Stimulated activated naive CD8-positive, alpha-beta T cell treated with anti-CD3 and anti-CD28 coated beads, Interleukin-15, Interleukin-2, amounts not matched to agents 100 U/mL and 50 U/mL, for 24 hours (primary cell): ENCODE measurements at regions not wholly inside any gene's neighbourhood (a gene's known extent, or its start where the extent isn't known, plus 50 kb on each side); places are given as distances from the start of the nearest gene placed in this dataset.
A peak's percentile ranks its signal among the peaks of the same experiment; 100 is the strongest.
"Not testable (repeated sequence)": the region's sequence is repeated elsewhere in the genome, so short reads cannot be mapped to it uniquely, and the experiment has no call there.

Experiments
- ATAC-seq: fragments of 150-1000 bp; cut with Tn5 transposase; one replicate; pipeline ENCODE4 v1.10.0; 2021
- DNase-seq: peaks from one replicate; pipeline ENCODE4 v3.0.0; 2021

DNA sequence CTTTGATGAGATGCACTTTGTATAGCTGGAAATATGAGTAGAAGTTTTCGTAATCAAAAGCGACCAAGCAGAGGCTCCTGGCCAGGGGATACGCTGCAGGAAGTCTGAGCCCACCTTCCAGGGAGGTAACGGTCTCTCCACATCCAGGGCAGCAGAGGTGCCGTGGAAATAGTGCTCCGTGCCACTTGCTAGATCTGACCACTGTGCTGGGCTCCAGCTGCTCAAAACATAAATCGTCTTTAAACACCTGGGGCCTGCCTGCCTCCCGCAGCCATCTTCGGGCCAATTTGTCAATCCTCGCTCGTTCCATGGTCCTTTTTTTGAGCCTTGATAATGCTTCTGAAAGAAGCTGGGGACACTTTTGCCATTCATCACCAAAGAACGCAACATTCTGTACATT is 445.0 kb downstream of the ZNF536 start:
- no peak for ATAC-seq
- no peak for DNase-seq

DNA sequence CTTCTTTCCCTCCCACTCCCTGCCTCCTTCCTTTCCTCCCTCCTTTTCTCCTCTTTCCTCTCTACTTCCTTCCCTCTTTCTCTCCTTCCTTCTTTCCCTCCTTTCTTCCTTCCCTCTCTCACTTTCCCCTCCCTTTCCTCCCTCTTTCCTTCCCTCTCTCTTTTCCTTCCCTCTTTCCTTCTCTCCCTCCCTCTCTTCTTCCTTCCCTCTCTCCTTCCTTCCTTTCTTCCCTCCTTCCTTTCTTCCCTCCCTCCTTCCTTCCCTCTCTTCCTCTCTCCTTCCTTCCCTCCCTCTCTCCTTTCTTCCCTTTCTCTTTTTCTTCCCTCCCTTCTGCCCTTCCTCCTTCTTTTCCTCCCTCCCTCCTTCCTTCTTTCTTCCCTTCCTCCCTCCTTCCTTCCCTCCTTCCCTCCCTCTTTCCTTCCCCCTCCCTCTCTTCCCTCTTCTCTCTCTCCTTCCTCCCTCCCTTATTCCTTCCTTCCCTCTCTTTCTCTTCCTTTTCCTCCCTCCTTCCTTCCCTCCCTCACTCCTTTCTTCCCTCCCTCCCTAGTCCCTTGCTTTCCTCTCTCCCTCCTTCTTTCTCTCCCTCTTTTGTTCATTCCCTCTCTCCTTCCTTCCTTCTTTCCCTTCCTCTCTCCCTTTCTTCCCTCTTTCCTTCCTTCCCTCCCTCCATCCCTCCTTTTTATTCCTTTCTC is 443.9 kb downstream of the ZNF536 start:
- ATAC-seq = no peak

DNA sequence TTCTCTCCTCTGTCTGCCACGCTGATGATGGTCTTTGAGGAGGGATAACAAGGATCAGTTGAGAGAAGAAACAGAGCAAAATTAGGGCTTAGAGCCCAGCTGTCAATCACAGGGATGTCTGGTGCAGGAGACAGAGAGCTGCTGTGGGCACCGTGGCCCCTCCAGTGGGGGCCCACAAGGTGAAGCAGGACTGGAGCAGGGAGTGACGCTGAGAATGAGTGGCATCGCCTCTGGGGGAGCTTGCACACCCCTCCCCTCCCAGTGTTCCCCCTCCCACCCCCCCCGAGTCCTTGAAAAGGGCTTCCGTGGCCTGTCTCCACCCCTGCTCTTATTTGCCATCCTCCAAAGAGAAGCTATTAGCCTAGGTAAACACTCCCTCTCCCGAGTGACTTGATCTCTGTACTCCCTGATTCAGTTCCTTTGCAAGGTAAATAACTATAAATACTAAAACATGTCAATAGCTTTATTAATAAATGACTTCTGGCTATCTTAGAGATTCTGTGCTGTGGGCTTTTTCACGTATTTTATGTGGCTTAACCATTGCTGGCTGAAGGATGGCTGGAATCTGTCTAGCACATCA is 440.0 kb downstream of the ZNF536 start:
- DNase-seq = no peak
- ATAC-seq = no peak

More for the DNA sequence above, 443.9 kb downstream of the ZNF536 start:
- DNase-seq = no peak

GRCh38 chr19:30811397-30812098 is 439.4 kb downstream of the ZNF536 start:
- ATAC-seq (no peak), DNase-seq (no peak)

DNA sequence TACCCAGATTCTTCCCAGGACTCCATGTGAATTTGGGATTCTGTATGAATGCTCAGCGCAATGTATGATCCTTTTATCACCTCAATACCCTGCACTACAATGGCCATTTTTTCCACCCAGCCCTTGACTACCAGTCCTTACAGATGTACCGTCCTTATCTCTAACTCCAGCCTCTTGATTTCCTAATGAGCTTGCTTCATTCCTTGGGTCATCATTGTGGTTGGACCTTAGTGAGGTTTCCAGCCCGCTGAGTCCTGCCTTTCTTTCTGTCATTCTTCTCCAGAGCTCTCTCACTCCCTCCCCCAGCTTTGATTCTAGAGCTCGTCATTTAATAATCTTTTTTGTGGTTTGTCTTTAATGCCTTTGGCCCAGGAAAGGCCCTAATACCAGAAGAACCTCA is 438.5 kb downstream of the ZNF536 start:
- no peak for DNase-seq
- ATAC-seq = no peak

GRCh38 chr19:30807278-30807677 is 435.1 kb downstream of the ZNF536 start:
- no peak for ATAC-seq

GRCh38 chr19:30806311-30806710 is 434.1 kb downstream of the ZNF536 start:
- ATAC-seq (no peak), DNase-seq (no peak)

More at GRCh38 chr19:30807278-30807677, 435.1 kb downstream of the ZNF536 start:
- no peak for DNase-seq

DNA sequence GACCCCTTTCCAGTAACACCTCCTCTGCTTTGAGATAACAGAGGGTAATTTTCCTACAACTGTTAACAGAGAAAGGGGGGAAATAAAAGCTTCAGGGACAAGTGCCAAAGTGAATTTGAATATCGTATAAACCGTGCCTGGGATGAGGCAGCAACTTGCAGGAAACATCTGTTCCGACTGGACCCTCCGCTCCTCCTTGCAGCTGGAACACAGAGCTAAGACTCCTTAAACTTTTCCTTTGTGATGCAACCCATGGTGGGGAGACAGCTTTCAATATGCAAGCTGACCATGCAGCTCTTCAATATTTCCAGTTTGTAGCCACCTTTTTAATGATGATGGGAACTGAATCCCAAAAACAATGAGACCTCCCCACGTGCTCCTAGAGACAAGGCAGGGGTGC is 432.6 kb downstream of the ZNF536 start:
- ATAC-seq = no peak
- DNase-seq = no peak

DNA sequence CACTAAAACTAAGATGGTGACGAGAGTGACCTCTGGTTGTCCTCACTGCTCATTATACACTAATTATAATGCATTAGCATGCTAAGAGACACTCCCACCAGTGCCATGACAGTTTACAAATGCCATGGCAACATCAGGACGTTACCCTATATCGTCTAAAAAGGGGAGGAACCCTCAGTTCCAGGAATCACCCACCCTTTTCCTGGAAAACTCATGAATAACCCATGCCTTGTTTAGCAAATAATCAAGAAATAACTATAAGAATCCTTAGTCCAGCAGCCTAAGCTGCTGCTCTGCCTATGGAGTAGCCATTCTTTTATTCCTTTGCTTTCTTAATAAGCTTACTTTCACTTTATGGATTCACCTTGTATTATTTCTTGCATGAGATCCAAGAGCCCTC is 432.1 kb downstream of the ZNF536 start:
- not testable (repeated sequence) for ATAC-seq, DNase-seq

- no peak for DNase-seq
- ATAC-seq = no peak
Observed at GRCh38 chr19:30802424-30803013, 430.3 kb downstream of the ZNF536 start.

- ATAC-seq = no peak
Observed at GRCh38 chr19:30799865-30800755, 427.9 kb downstream of the ZNF536 start.

DNA sequence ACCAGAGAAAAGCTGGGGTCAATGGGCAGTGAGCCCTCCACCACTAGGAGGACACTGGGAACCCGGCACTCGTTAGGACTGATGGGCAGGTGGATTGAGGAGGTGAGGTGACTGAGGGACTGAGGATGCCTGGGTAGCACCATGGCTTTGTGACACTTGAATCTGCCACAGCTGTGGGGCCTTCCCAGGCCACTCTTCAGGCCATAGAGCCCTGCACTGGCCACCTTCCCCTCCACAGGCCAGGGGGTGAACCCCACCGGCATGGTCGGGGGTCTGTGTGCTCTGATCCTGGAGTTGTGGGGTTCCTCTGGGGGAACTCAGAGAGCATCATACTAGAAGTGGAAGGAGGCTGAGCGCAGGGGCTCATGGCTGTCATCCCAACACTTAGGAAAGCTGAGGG is 423.5 kb downstream of the ZNF536 start:
- no peak for ATAC-seq
- DNase-seq = no peak

More at GRCh38 chr19:30799865-30800755, 427.9 kb downstream of the ZNF536 start:
- peak; percentile 42 for DNase-seq

DNA sequence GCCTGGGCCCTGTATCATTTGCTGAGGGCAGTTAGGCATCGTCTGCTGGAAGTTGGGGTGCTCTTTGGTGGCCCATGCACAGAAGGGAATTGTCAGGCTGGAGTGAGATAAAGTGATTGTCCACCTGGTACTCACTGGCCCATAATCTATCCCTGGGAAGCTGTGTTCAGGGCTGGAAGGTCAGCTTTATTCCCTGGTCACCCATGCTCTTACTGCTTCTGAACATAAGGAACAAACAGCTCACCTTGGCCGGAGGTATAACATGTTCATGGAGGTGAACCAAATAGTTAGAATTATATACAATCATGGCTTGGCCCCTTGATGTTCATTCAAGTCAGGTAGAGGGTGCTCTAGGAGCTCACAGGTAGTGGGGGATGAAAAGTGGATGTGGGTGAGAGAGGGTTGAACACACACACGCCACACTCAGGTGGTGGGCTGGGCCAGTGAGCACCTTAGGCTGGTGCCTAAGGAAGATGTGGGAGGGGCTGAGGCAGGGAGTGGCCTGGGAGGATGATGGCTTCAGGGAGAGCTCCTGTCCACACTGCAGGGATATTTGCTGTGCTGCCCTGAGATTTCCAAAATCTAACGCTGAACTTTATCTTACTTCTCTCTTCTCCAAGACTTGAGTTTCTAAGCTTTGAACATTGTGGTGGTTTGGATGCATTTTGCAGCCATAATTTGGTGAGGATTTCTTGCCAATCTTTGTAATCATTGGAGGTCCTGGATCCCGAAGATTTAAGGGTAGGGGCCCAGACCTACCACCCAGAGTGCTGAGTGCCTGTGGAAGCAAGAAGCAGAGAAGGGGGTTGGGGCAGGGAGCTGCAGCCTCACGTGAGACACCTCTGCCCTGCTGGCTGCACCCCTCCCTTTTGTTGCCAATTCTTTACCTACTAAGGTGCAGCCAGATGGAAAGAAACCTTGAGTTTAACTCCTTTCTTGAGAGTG is 420.6 kb downstream of the ZNF536 start:
- ATAC-seq = no peak
- DNase-seq = no peak

- DNase-seq = no peak
- ATAC-seq = no peak
Observed at GRCh38 chr19:30791088-30791487, 418.9 kb downstream of the ZNF536 start.

DNA sequence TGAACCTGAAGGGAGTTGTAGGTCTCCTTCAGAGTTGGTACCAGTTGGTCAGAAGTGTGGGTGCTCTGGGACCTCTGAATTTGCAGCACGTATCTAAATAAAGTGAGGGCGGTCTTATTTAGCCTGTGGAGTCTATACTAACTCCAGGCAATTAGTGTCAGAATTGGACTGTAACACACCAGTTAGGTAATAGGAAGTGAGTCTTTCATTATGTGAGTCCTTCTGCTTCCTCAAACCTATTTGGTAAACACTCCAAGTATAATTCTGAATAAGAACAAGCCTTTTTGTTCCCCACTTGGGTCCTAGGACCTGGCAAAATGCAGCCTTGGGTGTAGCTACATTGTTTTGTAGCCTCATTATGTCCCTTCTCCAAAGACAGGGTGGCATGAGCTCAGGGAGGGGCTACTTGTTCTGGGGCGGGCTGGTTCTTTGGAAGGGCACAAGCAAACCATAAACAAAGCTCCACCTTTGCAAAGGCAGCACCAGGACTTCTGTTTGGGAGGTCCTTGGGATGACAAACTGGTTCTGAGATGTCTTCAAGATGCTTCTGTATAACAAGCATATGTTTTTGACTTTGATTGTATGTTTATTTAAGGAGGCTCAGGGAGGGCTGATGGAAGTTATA is 418.0 kb downstream of the ZNF536 start:
- DNase-seq (no peak), ATAC-seq (no peak)

- no peak for ATAC-seq
- no peak for DNase-seq
Observed at GRCh38 chr19:30788105-30788765, 416.1 kb downstream of the ZNF536 start.

DNA sequence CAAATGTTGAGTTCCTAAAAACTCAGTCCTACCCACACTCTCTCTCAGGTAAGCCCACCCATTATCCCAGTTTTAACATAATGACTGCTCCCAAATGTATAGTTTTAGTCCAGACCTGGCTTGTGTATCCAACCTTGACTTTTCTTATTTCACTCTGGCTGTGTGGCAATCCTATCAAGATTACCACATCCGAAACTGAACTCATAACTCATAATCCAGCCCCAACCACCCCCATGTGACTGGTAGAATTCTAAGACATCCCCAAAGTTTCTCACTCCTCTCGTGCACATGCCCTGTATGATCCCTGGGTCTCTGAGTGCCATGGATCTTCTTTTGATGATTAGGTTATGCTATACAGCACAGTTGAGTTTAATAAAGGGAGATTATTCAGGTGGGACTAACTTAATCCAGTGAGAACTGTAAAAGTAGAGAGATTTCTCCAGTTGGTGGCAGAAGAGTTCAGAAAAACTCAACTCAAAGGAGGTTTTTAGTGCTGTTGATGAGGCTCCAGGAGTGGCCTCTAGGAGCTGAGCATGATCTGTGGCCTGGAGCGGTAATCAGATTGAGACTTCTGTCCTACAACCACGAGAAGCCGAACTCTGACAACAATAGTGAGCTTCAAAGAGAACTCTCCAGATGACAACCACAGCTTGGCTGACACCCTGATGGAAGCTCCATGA is 413.4 kb downstream of the ZNF536 start:
- ATAC-seq = no peak
- DNase-seq = no peak

DNA sequence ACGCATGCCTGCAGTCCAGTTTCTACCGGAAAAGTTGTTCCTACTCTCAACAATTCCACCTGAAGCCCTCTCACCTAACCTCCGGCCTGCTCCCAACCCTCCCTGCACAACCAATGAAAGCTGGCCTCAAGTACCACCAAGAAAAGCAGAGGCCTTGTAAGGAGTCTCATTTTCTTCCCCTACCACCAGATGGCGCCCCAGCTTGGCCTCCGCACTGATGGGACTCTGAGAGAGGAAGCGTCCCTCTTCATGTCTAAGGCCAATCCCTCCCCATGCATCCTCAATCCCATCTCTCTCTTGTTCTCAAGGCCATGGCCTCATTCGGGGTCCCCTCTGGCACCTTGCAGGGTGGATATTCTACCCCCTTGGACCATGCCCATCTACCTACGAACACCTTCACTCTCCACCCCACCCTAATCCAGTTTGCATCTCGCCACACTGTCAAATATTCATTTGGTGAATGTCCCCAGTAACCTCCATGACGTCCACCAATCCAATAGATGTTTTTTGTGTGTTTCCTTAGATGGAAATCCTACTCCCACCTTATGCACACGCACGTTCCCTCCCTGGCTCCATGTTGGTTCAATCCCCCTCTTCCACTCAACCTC is 412.8 kb downstream of the ZNF536 start:
- DNase-seq (peak; percentile 63), ATAC-seq (no peak)

- DNase-seq (no peak), ATAC-seq (no peak)
Observed at GRCh38 chr19:30783936-30784335, 411.8 kb downstream of the ZNF536 start.
